ENCODE measurements at regions not wholly inside any gene's neighbourhood (a gene's known extent, or its start where the extent isn't known, plus 50 kb on each side); places are given as distances from the start of the nearest gene placed in this dataset.

- H3K4me1 ChIP-seq (ENCODE audit: low read depth), result no peaks in the 10 kb centered on the region
Observed at GRCh38 chr5:130365956-130366355, 461.7 kb downstream of the CHSY3 start.

GRCh38 chr5:130350131-130350530, 445.9 kb downstream of the CHSY3 start:
- ATAC-seq (no peak), DNase-seq (no peak)
- Histone ChIP-seq H3K36me3 (ENCODE audit: low read depth) (no peaks in the 10 kb centered on the region), H3K4me3 (no peak overlapping the region), H3K9me3 (no peaks in the 10 kb centered on the region), H3K4me1 (ENCODE audit: low read depth) (no peaks in the 10 kb centered on the region)
- no peak for TF ChIP-seq CTCF (IDR thresholded peaks at IDR 0.05)
- intact Hi-C loops (cut with DNase I, micrococcal nuclease), result no loop called here

More at GRCh38 chr5:130365956-130366355, 461.7 kb downstream of the CHSY3 start:
- DNase-seq (no peak), ATAC-seq (no peak)
- intact Hi-C loops (cut with DNase I, micrococcal nuclease), result no loop called here
- no peaks in the 10 kb centered on the region for H3K36me3 ChIP-seq (ENCODE audit: low read depth)
- TF ChIP-seq CTCF (IDR thresholded peaks at IDR 0.05), result no peak
- H3K4me3 ChIP-seq, result no peak overlapping the region
- no peaks in the 10 kb centered on the region for H3K9me3 ChIP-seq

- H3K9me3 ChIP-seq, result no peaks in the 10 kb centered on the region
- TF ChIP-seq CTCF (IDR thresholded peaks at IDR 0.05), result no peak
- no peak for ATAC-seq
- H3K4me3 ChIP-seq, result no peak overlapping the region
- DNase-seq, result no peak
- no peaks in the 10 kb centered on the region for H3K36me3 ChIP-seq (ENCODE audit: low read depth)
- intact Hi-C loops (cut with DNase I, micrococcal nuclease), result no loop called here
- no peaks in the 10 kb centered on the region for H3K4me1 ChIP-seq (ENCODE audit: low read depth)
Observed at GRCh38 chr5:130337179-130337888, 433.1 kb downstream of the CHSY3 start.

- intact Hi-C loops (cut with DNase I, micrococcal nuclease), result no loop called here
- no peak for TF ChIP-seq CTCF (IDR thresholded peaks at IDR 0.05)
- DNase-seq (no peak), ATAC-seq (no peak)
- H3K36me3 ChIP-seq (ENCODE audit: low read depth), result no peaks in the 10 kb centered on the region
- H3K4me3 ChIP-seq, result no peak overlapping the region
- no peaks in the 10 kb centered on the region for H3K4me1 ChIP-seq (ENCODE audit: low read depth)
- no peaks in the 10 kb centered on the region for H3K9me3 ChIP-seq
Observed at GRCh38 chr5:130335117-130335516, 430.9 kb downstream of the CHSY3 start.

GRCh38 chr5:130333089-130333488, 428.8 kb downstream of the CHSY3 start:
- intact Hi-C loops (cut with DNase I, micrococcal nuclease), result no loop called here

More at GRCh38 chr5:130333089-130333488, 428.8 kb downstream of the CHSY3 start:
- H3K4me1 ChIP-seq (ENCODE audit: low read depth), result no peaks in the 10 kb centered on the region
- H3K4me3 ChIP-seq, result no peak overlapping the region
- no peaks in the 10 kb centered on the region for H3K36me3 ChIP-seq (ENCODE audit: low read depth)
- H3K9me3 ChIP-seq, result no peaks in the 10 kb centered on the region
- no peak for DNase-seq
- no peak for TF ChIP-seq CTCF (IDR thresholded peaks at IDR 0.05)
- no peak for ATAC-seq
